GM12872 (cell line): ENCODE measurements at regions not wholly inside any gene's neighbourhood (a gene's known extent, or its start where the extent isn't known, plus 50 kb on each side); places are given as distances from the start of the nearest gene placed in this dataset.

Source experiments
- CTCF ChIP-seq: IDR thresholded peaks from 3 replicates; pipeline ENCODE4 v1.5.1; 2011; ENCODE audit warnings: low read depth, mild to moderate bottlenecking, low read length, moderate library complexity; ENCODE audit not compliant: insufficient read depth

DNA sequence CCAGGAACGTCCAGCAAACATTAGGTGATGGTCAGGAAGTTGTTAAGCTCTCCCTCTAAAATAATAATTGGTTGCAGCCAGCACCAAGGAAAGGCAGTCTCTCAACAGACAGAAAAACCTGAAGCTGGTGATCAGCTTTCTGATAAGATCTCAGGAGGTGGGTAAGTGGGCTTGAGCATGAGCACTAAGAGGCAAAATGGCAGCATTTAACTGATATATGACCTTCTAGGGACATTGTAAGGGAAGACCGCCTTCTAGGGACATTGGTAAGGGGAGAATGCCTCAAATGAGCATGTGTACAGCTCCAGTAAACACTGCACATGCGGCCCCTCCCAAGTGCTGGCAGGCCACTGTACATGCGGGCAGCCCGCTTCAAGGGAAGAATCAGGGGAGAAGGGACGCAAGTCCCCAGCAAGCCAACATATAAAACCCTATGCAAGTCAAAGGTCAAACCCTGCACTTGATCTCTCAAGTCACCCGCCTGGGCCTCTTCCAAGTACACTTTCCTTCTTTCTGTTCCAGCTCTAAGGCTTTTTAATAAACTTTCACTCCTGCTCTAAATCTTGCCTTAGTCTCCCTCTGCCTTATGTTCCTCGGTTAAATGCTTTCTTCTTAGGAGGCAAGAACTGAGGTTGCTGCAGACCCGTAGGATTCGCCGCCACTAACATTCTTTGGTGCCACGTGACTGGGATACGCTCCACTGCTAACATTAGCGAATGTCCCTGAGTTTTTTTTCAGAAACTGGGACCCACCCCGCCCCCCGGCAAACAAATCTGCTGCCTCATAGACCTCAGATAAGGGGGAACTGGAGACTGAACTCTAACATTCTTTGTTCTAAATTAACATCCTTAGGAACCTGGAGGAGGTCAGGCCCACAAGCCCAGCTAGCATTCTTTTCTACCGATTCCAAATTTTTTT is 463.8 kb downstream of the LPIN1 start:
- no peak for TF ChIP-seq CTCF

DNA sequence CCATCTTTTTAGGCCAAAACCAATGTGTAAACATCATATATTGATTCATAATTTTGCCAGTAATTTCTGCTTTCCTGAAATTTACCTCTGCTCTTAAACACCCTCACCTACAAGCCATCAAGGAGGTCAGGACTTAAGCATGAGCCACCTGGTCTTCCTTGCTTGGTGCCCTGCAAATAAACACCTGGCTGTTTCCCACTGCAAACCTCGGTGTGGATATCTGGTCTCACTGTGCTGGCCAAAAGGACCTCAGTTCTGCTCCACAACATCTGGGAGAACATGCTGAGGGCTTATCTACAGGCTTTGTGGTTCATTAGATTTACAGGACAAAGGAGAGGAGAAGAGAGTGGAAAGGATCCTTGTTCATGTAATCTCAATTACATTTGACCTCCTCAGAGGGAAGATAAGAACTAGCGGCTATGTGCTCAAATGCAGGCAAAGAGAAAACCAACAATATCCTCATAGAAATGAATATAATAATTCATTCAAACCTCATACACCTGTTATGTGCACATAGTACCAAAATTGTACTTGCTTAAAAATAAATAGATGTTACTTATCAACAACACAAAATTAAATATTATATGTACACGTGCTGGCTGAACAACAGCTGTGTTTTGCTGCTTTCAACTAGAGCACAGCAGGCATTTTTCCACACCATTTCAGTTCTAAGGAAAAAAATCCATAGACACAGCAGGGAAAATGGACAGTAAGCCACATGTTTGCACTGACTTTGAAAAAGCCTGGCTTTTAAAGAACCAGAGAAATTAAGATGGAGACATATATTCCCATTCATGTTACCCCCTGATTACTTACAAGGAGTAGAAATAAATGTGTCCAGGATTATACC is 465.1 kb downstream of the LPIN1 start:
- TF ChIP-seq CTCF: no peak

DNA sequence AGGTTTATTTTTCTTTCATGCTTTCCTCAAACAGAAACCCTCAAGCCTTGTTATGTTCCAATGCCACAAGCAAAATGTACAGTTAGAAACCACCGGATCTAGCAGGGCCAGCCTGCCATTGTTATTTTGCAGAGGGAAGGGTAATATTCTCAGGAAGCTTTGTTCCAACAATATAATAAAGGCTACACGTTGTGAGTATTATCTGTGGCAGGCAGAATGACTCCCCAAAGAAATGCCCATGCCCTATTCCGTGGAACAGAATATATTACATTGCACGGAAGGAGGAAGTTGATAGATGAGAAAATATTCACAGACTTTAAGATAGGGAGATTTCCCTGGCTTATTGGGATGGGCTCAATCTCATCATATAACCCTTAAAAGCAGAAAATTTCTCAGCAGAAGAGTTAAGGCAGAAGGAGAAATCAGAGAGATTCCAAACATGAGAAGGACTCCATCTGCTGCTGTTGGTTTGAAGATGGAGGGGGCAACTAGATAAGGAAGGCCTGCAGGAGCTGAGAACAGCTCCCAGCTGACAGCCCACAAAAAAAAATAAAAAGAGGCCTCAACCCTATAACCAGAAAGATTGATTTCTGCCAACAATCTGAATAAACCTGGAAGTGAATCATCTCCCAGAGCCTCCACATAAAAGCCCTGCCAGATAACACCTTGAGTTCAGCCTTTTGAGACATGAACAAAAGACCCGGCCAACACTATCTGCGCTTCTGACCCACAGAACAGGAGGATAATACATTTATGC is 466.6 kb downstream of the LPIN1 start:
- no peak for TF ChIP-seq CTCF

DNA sequence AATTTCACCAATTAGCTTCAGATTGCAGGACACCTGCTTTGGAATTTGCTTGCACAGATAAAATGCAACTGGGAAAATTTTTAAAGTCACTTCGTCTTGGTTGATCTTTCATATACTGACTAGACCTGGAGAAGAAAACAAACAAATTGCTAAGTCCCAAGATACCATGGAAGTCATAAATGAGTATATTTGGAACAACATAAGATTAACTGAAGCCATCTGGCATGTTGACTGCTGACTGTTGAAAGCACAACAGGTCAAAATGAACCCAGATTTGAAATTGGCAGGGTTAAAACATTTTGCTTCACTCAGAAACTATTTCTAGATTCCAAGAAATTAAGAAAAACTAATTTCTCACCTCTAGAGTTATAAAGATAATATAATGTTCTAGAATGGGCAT is 470.7 kb downstream of the LPIN1 start:
- no peak for TF ChIP-seq CTCF

DNA sequence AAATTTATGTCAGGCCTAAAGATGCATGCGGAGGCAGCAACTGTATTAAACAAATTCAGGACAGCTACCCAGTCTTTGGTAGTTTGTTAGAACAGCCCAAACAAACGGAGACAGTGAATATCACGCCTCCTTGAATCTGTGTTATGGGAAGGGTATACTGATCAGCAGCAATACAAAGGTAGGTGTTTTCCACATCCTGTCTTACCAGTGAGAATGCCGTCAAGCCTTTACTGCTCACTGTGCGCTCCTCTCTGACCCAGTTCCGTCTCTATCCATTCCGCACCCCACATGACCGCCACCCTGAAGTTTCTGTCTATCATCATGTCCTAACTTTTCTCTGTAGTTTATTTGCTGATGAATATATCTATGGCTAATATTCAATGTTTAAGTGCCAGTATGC is 473.3 kb downstream of the LPIN1 start:
- TF ChIP-seq CTCF: no peak

GRCh38 chr2:12221584-12221983 is 475.2 kb downstream of the LPIN1 start:
- TF ChIP-seq CTCF: no peak

DNA sequence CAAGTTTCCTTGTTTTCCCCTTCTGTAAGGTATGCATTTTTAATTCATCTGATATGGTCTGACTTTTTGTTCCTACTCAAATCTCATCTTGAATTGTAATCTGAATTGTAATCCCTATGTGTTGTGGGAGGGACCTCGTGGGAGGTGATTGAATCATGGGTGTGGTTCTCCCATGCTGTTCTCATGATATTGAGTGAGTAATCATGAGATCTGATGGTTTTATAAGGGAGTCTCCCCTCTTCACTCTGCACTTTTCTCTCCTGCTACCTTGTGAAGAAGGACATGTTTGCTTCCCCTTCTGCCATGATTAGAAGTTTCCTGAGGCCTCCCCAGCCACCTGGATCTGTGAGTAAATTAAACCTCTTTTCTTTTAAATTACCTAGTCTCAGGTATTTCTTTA is 476.1 kb downstream of the LPIN1 start:
- no peak for TF ChIP-seq CTCF
